IPS-18a (cell line): ENCODE measurements at regions not wholly inside any gene's neighbourhood (a gene's known extent, or its start where the extent isn't known, plus 50 kb on each side); places are given as distances from the start of the nearest gene placed in this dataset.

Experiments used
- H3K27ac ChIP-seq: one replicate; pipeline ENCODE4 v1.5.1; 2013; ENCODE audit warnings: low read length
- H3K27me3 ChIP-seq: one replicate; pipeline ENCODE4 v1.6.1; 2013; ENCODE audit warnings: mild to moderate bottlenecking, low read length; ENCODE audit not compliant: control insufficient read depth, insufficient read depth
- H3K36me3 ChIP-seq: one replicate; pipeline ENCODE4 v1.6.1; 2013; ENCODE audit warnings: low read depth, low read length; ENCODE audit not compliant: control insufficient read depth
- H3K4me1 ChIP-seq: one replicate; pipeline ENCODE4 v1.6.1; 2013; ENCODE audit warnings: low read depth, low read length; ENCODE audit not compliant: control insufficient read depth
- H3K4me3 ChIP-seq: one replicate; pipeline ENCODE4 v1.5.1; 2013; ENCODE audit warnings: low read length
- H3K9ac ChIP-seq: one replicate; pipeline ENCODE4 v1.6.1; 2013; ENCODE audit warnings: mild to moderate bottlenecking, low read length, moderate library complexity
- H3K9me3 ChIP-seq: one replicate; pipeline ENCODE4 v1.6.1; 2013; ENCODE audit warnings: low read depth, low read length; ENCODE audit not compliant: control insufficient read depth

DNA sequence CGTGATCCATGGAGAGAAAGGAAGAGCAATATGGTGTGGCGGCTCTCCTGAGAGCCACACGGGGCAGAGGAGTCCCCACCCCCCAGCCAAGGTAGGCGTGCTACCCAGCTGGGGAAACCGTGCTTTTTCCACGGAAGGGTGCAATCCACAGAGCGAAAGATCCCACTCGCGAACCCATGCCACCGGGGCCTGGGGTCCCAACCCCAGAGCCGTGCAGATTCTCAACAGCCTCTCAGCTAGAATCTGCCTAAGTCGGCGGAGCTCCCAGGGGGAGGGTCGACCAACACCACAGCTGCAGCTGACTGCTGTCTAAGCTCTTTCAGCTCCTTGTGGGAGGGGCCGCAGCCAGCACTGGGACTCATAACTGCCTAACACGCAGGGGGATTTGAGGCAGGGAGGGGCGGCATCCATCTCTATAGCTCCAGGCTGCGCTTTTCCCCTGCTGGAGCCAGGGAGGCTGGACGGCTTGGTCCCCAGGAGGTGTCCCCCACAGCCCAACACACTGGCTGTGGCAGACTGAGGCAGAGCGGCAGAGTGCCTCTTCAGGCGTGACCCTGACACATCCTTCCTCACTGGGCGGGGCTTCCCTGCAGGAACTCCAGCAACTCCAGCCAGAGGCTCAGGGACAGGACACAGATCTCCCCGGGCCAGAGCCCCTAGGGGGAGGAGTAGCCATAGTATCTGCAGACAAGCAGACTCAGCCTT lies 107.6 kb upstream of the ZBTB20 start:
- no peaks in the 10 kb centered on the region for H3K9me3 ChIP-seq
- H3K4me1 ChIP-seq = no peaks in the 10 kb centered on the region
- no peaks in the 10 kb centered on the region for H3K27me3 ChIP-seq
- H3K9ac ChIP-seq = no peak overlapping the region
- no peak overlapping the region for H3K4me3 ChIP-seq
- no peaks in the 10 kb centered on the region for H3K36me3 ChIP-seq
- no peak overlapping the region for H3K27ac ChIP-seq

DNA sequence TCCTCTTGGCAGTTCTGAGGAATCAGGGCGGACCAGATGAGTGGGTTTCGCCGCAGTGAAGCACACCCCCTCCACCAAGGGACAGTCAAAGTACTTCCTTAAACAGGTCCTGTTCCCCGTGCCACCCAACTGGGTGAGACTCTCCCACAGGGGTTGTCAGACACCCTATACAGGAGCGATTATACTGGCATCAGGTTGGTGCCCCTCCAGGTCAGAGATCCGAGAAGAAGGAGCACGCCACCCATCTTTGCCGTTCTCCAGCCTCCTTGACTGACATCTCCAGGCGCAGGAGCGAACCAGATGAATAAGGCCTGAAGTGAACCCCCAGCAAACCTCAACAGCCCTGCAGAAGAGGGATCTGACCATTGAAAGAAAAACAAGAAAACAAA lies 108.1 kb upstream of the ZBTB20 start:
- Histone ChIP-seq H3K9ac (no peak overlapping the region), H3K9me3 (no peaks in the 10 kb centered on the region), H3K4me1 (no peaks in the 10 kb centered on the region), H3K36me3 (no peaks in the 10 kb centered on the region), H3K4me3 (no peak overlapping the region), H3K27me3 (no peaks in the 10 kb centered on the region), H3K27ac (no peak overlapping the region)

- Histone ChIP-seq H3K4me1 (no peaks in the 10 kb centered on the region), H3K9ac (no peak overlapping the region), H3K9me3 (no peaks in the 10 kb centered on the region), H3K36me3 (no peaks in the 10 kb centered on the region), H3K27me3 (no peaks in the 10 kb centered on the region), H3K4me3 (no peak overlapping the region), H3K27ac (no peak overlapping the region)
These were observed 123.8 kb upstream of the ZBTB20 start for GRCh38 chr3:115270849-115271248.

DNA sequence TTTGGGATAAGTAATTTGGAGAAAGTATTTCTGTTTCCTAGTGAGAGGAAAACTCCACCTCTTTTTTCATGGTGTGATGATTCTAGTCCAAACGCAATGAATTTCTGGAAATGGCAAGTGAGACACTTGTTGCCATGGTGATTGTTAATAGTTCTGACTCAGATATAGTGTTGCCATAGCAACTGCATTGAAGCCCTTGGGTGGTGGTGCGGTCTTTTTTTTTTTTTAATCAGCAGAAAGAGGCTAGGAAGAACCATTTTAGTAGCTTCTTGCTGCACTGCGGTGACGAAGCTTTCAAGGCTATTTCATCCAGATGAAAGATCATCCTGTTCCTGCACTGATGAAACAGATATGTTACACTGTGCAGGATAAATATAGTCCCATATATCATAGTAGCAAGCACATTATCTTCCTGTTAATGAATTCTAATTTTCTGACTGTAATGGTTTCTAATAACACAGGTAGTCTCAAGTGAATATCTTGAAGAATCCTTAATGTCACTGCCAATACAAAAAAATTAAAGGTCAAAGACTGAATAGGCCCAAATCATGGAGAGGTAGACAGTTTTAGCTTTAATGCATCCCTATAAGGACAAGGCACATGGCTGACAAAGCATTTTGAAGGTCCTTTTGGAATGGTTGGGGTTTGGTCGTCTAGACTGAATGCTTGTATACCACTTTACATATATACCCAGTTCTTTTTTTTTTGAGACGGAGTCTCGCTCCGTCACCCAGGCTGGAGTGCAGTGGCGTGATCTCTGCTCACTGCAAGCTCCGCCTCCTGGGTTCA lies 125.1 kb upstream of the ZBTB20 start:
- no peak overlapping the region for H3K9ac ChIP-seq
- no peaks in the 10 kb centered on the region for H3K9me3 ChIP-seq
- no peak overlapping the region for H3K27ac ChIP-seq
- no peaks in the 10 kb centered on the region for H3K27me3 ChIP-seq
- no peak overlapping the region for H3K4me3 ChIP-seq
- no peaks in the 10 kb centered on the region for H3K36me3 ChIP-seq
- H3K4me1 ChIP-seq = no peaks in the 10 kb centered on the region

- no peaks in the 10 kb centered on the region for H3K27me3 ChIP-seq
- no peak overlapping the region for H3K4me3 ChIP-seq
- H3K4me1 ChIP-seq = no peaks in the 10 kb centered on the region
- H3K27ac ChIP-seq = no peak overlapping the region
- H3K9ac ChIP-seq = no peak overlapping the region
- H3K36me3 ChIP-seq = no peaks in the 10 kb centered on the region
- H3K9me3 ChIP-seq = no peaks in the 10 kb centered on the region
These were observed 128.8 kb upstream of the ZBTB20 start for GRCh38 chr3:115275896-115276295.

- Histone ChIP-seq H3K9ac (no peak overlapping the region), H3K27me3 (no peaks in the 10 kb centered on the region), H3K4me3 (no peak overlapping the region), H3K36me3 (no peaks in the 10 kb centered on the region), H3K27ac (no peak overlapping the region), H3K4me1 (no peaks in the 10 kb centered on the region), H3K9me3 (no peaks in the 10 kb centered on the region)
These were observed 132.9 kb upstream of the ZBTB20 start for GRCh38 chr3:115279939-115280338.

DNA sequence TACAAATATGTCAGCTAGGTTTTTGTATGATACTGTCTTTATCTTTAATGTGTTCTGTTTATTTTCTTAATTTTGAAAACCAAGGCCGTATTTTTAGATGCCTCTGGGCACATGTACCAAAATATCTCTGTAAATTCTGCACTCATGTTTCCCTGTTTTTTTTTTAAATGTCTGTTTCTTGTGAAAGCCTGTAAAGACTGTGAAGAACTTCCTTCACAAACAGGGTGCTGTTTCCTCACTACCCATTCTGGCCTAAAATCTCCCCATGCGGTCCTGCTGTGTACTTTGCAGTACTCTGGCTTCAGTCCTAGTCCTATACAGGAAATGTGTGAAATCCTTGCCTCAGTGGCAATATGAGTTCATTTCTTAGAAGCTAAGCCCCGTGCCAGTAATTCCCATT lies 133.4 kb upstream of the ZBTB20 start:
- Histone ChIP-seq H3K9ac (no peak overlapping the region), H3K27me3 (no peaks in the 10 kb centered on the region), H3K36me3 (no peaks in the 10 kb centered on the region), H3K9me3 (no peaks in the 10 kb centered on the region), H3K4me1 (no peaks in the 10 kb centered on the region), H3K27ac (no peak overlapping the region), H3K4me3 (no peak overlapping the region)

DNA sequence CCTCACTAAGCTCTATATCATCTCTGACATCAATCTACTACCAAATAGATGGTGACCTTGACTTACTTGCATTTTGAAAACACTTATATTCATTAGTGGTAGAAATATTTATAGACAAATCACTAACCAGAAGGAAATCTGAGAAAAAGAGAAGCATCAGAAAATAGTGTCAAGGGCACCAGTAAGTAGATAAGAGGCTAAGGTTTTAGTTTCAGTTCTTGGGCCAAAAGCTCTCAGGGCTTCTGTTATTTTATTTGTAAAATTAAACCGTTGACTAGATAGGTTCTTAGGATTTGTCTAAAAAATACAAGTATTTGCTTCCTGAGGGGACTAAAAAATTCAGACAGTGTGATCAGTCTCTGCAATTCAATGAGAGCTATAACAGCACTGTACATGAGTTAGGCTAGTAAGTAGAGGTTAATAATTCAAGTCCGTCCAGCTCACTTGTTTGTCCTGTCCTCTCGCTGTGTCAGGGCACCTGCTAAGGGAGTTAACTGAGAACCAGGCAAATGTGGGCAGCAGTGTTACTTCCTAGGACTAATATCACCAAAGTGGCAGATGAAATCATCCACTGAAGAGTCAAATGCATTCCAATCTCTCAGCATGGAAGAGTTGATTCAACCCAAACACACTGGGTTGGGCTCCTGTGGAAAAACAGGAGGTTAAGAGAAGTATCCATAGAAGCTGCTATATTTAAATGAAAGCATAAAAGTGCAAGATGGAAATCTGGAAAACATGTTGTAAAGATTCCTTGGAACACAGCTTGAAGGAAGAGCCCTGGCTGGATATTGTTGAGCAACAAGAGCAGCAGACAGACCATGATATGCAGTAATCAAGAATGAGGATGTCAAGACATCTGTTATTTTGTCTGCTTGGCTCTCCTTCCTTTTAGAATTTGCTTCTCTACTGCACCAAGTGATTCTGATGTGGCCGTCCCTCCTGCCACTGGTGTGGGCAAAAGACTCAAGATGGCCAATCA lies 134.9 kb upstream of the ZBTB20 start:
- Histone ChIP-seq H3K27ac (no peak overlapping the region), H3K4me3 (no peak overlapping the region), H3K36me3 (no peaks in the 10 kb centered on the region), H3K9ac (no peak overlapping the region), H3K4me1 (no peaks in the 10 kb centered on the region), H3K9me3 (no peaks in the 10 kb centered on the region), H3K27me3 (no peaks in the 10 kb centered on the region)

- H3K27me3 ChIP-seq = no peaks in the 10 kb centered on the region
- no peak overlapping the region for H3K4me3 ChIP-seq
- no peak overlapping the region for H3K27ac ChIP-seq
- H3K9me3 ChIP-seq = no peaks in the 10 kb centered on the region
- H3K9ac ChIP-seq = no peak overlapping the region
- H3K4me1 ChIP-seq = no peaks in the 10 kb centered on the region
- H3K36me3 ChIP-seq = no peaks in the 10 kb centered on the region
These were observed 137.9 kb upstream of the ZBTB20 start for GRCh38 chr3:115284980-115285379.

GRCh38 chr3:115286529-115287197 lies 139.6 kb upstream of the ZBTB20 start:
- Histone ChIP-seq H3K27me3 (no peaks in the 10 kb centered on the region), H3K4me3 (no peak overlapping the region), H3K36me3 (no peaks in the 10 kb centered on the region), H3K27ac (no peak overlapping the region), H3K9me3 (no peaks in the 10 kb centered on the region), H3K4me1 (no peaks in the 10 kb centered on the region), H3K9ac (no peak overlapping the region)

DNA sequence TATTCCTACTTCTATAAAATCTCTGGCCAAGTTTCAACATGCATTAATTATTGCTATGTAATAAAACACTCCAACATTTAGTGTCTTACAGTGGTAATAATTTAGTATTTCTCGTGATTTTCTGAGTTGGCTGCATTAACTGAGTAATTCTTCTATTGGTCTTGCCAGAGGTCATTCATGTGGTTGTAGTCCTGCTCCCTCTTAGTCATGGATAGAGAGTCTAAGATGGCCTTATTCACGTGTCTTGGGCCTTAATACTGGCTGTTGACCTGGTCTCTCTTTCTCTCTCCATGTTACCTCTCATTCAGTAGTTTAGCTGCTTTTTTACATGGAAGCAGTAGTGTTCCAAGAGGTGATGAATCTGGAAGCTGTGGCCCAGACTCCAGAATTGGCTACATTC lies 140.1 kb upstream of the ZBTB20 start:
- Histone ChIP-seq H3K9me3 (no peaks in the 10 kb centered on the region), H3K36me3 (no peaks in the 10 kb centered on the region), H3K27me3 (no peaks in the 10 kb centered on the region), H3K27ac (no peak overlapping the region), H3K4me1 (no peaks in the 10 kb centered on the region), H3K9ac (no peak overlapping the region), H3K4me3 (no peak overlapping the region)
